WERI-Rb-1 (cell line): ENCODE measurements at regions not wholly inside any gene's neighbourhood (a gene's known extent, or its start where the extent isn't known, plus 50 kb on each side); places are given as distances from the start of the nearest gene placed in this dataset.

Experiments
- DNase-seq: peaks from one replicate; pipeline ENCODE4 v3.0.0-alpha.2; 2020
- H3K27ac ChIP-seq: fragments of 250-450 bp; sonication (Bioruptor Pico); 2 replicates; pipeline ENCODE4 v1.5.1; 2020; ENCODE audit warnings: mild to moderate bottlenecking, moderate library complexity
- H3K27me3 ChIP-seq: fragments of 250-450 bp; sonication (Bioruptor Pico); 2 replicates; pipeline ENCODE4 v1.5.1; 2021; ENCODE audit warnings: mild to moderate bottlenecking, low read depth, moderate library complexity; ENCODE audit not compliant: insufficient read depth, severe bottlenecking
- H3K36me3 ChIP-seq: fragments of 250-450 bp; sonication (Bioruptor Pico); 2 replicates; pipeline ENCODE4 v1.5.1; 2020; ENCODE audit warnings: mild to moderate bottlenecking, moderate library complexity
- H3K4me3 ChIP-seq: 2 replicates; pipeline ENCODE4 v1.5.1; 2011; ENCODE audit warnings: low read depth, mild to moderate bottlenecking, control low read depth, low read length
- H3K9me3 ChIP-seq: fragments of 250-450 bp; sonication (Bioruptor Pico); 2 replicates; pipeline ENCODE4 v1.5.1; 2021; ENCODE audit warnings: mild to moderate bottlenecking, moderate library complexity; ENCODE audit not compliant: severe bottlenecking
- TF ChIP-seq, protein P1 (sequence below): IDR thresholded peaks from 2 replicates; pipeline ENCODE4 v1.5.1; 2011; ENCODE audit warnings: low read depth, mild to moderate bottlenecking, control low read depth, inconsistent platforms, low read length

DNA sequence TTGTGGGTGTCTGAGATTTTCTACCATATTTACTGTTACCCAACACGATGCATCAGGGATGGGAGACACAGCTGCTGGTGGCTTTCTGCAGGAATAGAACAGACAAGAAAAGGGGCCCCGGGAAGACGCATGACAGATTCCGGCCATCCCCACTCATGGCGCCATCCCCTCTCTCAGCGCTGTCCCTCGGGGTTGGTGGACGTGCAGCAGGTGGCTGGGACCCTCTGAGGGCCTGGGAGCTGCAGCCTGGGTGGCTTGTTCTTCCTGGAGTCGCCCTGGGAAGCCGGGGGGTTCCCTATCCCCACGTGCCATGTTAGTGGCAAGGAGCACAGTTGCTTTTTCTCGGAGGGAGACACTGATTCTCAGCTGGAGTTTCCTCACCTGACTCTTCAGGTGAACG lies 1123.3 kb downstream of the BRD1 start:
- no peaks in the 10 kb centered on the region for H3K27me3 ChIP-seq
- TF ChIP-seq, protein P1, sequence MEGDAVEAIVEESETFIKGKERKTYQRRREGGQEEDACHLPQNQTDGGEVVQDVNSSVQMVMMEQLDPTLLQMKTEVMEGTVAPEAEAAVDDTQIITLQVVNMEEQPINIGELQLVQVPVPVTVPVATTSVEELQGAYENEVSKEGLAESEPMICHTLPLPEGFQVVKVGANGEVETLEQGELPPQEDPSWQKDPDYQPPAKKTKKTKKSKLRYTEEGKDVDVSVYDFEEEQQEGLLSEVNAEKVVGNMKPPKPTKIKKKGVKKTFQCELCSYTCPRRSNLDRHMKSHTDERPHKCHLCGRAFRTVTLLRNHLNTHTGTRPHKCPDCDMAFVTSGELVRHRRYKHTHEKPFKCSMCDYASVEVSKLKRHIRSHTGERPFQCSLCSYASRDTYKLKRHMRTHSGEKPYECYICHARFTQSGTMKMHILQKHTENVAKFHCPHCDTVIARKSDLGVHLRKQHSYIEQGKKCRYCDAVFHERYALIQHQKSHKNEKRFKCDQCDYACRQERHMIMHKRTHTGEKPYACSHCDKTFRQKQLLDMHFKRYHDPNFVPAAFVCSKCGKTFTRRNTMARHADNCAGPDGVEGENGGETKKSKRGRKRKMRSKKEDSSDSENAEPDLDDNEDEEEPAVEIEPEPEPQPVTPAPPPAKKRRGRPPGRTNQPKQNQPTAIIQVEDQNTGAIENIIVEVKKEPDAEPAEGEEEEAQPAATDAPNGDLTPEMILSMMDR: no peak
- H3K27ac ChIP-seq: peak overlapping the region; percentile 44
- peaks cover 6% of the 10 kb centered on the region; the same call in 1 of the 2 replicates for H3K36me3 ChIP-seq
- no peak overlapping the region for H3K4me3 ChIP-seq
- H3K9me3 ChIP-seq: no peaks in the 10 kb centered on the region
- peak; percentile 6 for DNase-seq

DNA sequence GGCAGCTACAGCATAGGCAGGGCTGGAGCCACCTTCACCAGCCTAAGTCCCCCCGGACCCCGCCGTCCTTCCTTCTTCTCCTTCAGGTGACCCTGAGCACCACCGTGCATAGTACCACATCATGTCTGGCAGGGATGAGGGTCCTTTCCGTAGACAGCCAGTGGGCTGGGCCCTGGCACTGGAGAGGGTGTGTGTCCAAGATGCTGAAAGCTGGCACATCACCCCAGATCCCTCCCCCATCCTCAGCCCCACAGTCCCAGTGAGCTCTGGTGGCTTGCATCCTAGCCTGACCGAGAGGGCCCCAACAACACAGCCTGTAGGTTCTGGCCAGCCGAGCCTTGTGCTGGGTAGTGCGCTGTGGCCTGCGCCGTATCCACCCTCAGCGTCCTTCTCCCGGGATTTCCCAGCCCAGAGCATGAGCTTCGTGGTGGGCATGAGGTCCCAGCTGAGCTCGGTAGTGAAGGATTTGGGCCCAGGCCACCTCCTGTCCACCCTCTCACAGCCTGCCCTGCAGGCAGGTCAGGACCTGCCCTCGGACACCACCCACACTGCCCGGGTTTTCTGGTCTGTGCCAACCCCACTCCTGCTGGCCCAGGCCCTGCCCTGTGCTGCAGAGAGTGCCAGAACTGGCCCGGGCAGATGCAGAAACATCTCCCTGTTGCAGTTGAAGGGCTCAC lies 1124.3 kb downstream of the BRD1 start:
- H3K27me3 ChIP-seq: no peaks in the 10 kb centered on the region
- no peak overlapping the region for H3K27ac ChIP-seq
- TF ChIP-seq, protein P1: no peak
- peak; percentile 5 for DNase-seq
- peaks cover 2% of the 10 kb centered on the region; the same call in 1 of the 2 replicates for H3K36me3 ChIP-seq
- no peak overlapping the region for H3K4me3 ChIP-seq
- no peaks in the 10 kb centered on the region for H3K9me3 ChIP-seq

DNA sequence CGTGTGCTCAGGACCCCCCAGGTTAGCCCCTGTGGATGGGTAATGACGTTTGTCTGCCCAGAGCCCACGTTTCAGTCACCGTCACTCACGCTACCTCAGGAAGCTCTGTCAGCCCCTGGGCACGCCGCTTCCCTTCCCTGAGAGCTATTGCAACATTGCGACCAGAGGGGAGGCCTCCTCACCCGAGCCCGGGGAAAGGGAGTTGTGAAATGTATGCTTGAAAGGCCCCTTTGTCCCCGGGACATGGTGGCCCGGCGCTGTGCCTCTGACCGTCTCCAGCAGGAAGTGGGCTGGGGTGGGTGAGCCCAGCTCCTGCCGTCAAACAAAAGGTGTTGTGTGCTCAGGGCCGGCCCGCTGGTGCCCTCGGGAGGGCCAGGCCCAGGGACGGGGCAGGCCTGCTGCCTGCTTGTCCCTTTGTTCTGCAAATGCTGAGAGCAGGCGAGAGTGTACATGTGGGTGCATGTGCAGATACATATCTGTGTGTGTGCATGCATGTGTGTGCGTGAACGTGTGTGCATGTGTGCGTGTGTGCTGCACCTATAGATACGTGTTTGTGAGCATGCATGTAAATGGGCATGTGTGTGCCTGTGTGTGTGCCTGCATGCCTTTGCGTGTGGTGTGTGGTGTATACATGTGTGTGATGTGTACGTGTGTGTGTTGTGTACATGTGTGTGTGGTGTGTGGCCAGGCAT lies 1125.0 kb downstream of the BRD1 start:
- Histone ChIP-seq H3K36me3 (no peaks in the 10 kb centered on the region), H3K27me3 (no peaks in the 10 kb centered on the region), H3K9me3 (no peaks in the 10 kb centered on the region), H3K27ac (no peak overlapping the region), H3K4me3 (no peak overlapping the region)
- no peak for DNase-seq
- TF ChIP-seq, protein P1: no peak

DNA sequence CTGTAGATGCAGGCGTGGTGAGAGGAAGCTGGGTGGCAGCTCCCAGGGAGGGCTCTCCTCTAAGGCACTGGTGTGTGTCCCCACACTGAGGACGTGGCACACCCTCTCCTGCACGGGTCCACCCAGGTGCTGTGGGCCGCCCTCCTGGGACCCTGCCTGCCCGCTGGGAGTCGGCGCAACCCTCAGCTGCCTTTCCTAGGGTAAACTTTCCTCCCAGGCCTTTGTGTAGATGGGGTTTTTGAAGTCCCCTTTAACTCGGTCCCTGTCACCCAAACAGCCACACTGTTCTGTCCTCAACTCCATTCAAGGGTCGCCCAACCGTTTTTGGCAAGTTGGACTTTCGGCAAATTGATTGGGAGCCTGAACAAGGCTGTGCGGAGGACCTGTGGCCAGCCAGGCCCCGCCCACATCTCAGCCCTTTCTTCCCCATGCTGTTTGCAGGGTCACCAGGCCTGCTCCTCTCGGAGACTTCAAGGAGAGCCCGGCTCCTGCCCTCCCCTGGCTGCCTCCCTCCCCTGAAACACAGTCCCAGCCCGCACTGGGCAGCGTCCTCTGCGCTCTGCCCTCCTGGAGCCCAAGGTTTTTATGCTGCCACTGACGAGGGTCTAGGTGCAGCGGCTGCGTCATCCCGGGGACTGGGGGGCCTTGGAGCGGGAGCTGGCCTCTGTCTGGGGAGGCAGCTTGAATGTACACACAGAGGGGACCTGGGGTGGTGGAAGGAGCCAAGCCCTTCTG lies 1126.2 kb downstream of the BRD1 start:
- TF ChIP-seq, protein P1: no peak
- Histone ChIP-seq H3K9me3 (no peaks in the 10 kb centered on the region), H3K27ac (peak overlapping the region; percentile 21; the same call in 1 of the 2 replicates), H3K4me3 (no peak overlapping the region), H3K36me3 (no peaks in the 10 kb centered on the region), H3K27me3 (no peaks in the 10 kb centered on the region)
- no peak for DNase-seq

DNA sequence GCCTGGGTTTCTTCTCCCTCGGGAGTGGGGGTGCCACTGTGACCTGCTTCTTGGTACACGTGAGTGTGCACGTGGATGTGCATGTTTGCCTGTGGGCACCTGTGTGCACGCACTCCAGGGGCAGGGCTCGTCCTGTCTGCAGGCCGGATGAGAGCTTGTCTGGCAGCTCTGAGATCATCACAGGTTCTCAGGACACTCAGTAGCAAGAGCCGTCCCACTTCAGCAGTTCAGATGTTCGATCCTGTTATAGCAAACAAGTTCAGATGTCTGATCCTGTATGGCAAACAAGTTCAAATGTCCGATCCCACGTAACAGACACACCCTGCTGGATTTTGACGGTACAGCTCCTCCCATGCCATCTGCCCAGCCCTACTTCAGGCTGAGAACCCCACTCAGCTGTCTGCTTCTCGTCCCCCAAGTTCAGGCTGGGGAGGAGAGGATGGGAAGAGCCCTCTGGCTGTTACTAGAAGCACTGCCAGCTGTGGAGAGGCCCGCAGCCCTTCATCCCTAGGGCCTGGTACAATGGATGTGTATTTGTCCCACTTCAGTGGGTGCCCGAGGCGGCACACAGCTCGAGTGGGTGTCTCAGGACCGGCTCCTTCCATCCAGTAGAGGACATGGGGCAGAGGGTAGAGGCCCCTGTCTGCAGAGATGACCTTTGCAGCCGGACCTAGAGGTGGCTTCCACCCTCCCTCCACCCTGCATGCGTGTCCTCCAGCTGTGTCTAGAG lies 1126.9 kb downstream of the BRD1 start:
- Histone ChIP-seq H3K27ac (peak overlapping the region; percentile 59), H3K36me3 (no peaks in the 10 kb centered on the region), H3K9me3 (no peaks in the 10 kb centered on the region), H3K27me3 (no peaks in the 10 kb centered on the region), H3K4me3 (no peak overlapping the region)
- DNase-seq: peak; percentile 83
- TF ChIP-seq, protein P1: peak; percentile 48
